ENCODE measurements at regions not wholly inside any gene's neighbourhood (a gene's known extent, or its start where the extent isn't known, plus 50 kb on each side); places are given as distances from the start of the nearest gene placed in this dataset.

DNA sequence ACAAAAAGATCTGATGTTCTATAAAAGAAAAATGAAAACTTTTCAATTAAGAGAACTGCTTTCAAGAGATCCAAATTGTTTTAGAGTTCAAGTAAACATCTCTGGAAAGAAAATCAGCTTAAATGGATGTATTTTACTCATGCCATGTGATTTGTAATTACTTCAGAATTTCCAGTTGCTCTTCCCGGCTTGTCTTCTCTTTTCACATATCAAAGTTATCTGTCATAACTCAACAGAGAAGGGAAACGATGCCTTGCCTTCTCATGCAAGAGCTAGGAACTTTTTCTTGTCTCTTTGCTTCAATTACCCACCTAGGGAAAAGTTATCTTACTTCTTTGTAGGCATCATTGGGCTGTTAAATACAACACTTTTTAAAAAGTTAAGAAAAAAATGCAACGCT is 255.2 kb upstream of the POU2AF2 start:
- H3K36me3 Mint-ChIP-seq (ENCODE audit: unreplicated experiment): no peaks in the 10 kb centered on the region
- TF ChIP-seq, protein P1, sequence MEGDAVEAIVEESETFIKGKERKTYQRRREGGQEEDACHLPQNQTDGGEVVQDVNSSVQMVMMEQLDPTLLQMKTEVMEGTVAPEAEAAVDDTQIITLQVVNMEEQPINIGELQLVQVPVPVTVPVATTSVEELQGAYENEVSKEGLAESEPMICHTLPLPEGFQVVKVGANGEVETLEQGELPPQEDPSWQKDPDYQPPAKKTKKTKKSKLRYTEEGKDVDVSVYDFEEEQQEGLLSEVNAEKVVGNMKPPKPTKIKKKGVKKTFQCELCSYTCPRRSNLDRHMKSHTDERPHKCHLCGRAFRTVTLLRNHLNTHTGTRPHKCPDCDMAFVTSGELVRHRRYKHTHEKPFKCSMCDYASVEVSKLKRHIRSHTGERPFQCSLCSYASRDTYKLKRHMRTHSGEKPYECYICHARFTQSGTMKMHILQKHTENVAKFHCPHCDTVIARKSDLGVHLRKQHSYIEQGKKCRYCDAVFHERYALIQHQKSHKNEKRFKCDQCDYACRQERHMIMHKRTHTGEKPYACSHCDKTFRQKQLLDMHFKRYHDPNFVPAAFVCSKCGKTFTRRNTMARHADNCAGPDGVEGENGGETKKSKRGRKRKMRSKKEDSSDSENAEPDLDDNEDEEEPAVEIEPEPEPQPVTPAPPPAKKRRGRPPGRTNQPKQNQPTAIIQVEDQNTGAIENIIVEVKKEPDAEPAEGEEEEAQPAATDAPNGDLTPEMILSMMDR (IDR thresholded peaks at IDR 0.05): no peak
- no peak for DNase-seq (ENCODE audit: extremely low spot score, unreplicated experiment)
- H3K27me3 Mint-ChIP-seq (ENCODE audit: unreplicated experiment): peaks cover 16% of the 10 kb centered on the region
- H3K27ac Mint-ChIP-seq (ENCODE audit: unreplicated experiment): no peak overlapping the region
- no peaks in the 10 kb centered on the region for H3K4me1 Mint-ChIP-seq (ENCODE audit: unreplicated experiment)
- H3K4me3 Mint-ChIP-seq (ENCODE audit: unreplicated experiment): no peak overlapping the region
- H3K9me3 Mint-ChIP-seq (ENCODE audit: unreplicated experiment): no peaks in the 10 kb centered on the region

DNA sequence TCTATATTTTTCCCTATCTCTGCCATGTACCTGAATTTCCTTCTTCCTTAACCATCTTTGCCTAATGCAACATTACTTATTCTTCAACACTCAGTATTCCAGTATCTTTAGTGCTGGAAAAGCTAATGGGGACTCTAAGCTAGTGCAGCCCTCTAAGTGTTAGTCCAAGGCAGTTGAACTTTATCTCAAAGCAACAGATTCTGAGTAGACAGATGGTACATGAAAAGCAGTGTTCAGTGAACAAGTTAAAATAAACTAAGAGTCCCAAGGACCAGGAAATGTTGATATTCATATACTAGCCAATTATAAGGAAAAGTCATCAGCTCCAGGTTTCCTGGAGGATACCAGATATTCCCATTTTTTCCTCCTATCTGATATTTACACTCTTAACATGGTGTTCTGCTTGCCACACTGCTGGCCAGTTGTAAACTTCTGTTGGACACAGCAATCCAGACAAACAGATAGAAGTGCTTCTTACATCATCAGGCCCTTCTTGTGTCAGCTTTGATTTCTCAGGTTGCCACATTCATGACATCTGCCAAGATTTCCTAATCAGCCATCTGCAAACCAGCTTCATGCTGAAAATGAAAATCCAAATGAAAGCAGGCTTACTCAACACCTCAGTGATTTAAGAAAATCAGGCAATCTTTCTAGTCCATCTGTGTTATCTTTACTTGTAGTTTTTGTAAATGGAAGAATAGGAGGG is 255.9 kb upstream of the POU2AF2 start:
- no peak overlapping the region for H3K27ac Mint-ChIP-seq (ENCODE audit: unreplicated experiment)
- no peak for DNase-seq (ENCODE audit: extremely low spot score, unreplicated experiment)

DNA sequence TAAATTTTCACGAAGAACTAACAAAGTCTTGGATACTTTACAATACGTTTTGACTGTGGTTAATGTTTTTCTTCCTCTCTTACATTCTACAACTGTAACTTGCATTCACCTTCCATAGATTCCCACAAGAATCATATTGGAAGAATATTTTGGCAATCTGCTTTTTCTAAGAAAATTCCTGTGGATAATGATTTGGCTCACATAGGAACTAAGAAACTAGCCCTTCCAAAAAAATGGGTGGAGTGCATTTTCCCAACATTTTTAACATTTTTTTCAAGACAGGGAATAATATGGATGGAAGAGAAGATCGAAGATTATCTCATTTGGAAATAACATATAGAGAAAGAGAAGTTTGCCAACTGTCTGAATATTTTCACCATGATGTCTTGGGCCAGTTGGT is 256.9 kb upstream of the POU2AF2 start:
- H3K4me3 Mint-ChIP-seq (ENCODE audit: unreplicated experiment): no peak overlapping the region
- no peaks in the 10 kb centered on the region for H3K36me3 Mint-ChIP-seq (ENCODE audit: unreplicated experiment)
- TF ChIP-seq, protein P1 (IDR thresholded peaks at IDR 0.05): no peak
- H3K27me3 Mint-ChIP-seq (ENCODE audit: unreplicated experiment): peaks cover 13% of the 10 kb centered on the region
- DNase-seq (ENCODE audit: extremely low spot score, unreplicated experiment): no peak
- no peaks in the 10 kb centered on the region for H3K4me1 Mint-ChIP-seq (ENCODE audit: unreplicated experiment)
- H3K27ac Mint-ChIP-seq (ENCODE audit: unreplicated experiment): no peak overlapping the region
- no peaks in the 10 kb centered on the region for H3K9me3 Mint-ChIP-seq (ENCODE audit: unreplicated experiment)

More for the DNA sequence above, 255.9 kb upstream of the POU2AF2 start:
- Mint-ChIP-seq H3K4me1 (ENCODE audit: unreplicated experiment) (no peaks in the 10 kb centered on the region), H3K9me3 (ENCODE audit: unreplicated experiment) (no peaks in the 10 kb centered on the region), H3K36me3 (ENCODE audit: unreplicated experiment) (no peaks in the 10 kb centered on the region), H3K4me3 (ENCODE audit: unreplicated experiment) (no peak overlapping the region), H3K27me3 (ENCODE audit: unreplicated experiment) (peaks cover 15% of the 10 kb centered on the region)
- TF ChIP-seq, protein P1 (IDR thresholded peaks at IDR 0.05): no peak

DNA sequence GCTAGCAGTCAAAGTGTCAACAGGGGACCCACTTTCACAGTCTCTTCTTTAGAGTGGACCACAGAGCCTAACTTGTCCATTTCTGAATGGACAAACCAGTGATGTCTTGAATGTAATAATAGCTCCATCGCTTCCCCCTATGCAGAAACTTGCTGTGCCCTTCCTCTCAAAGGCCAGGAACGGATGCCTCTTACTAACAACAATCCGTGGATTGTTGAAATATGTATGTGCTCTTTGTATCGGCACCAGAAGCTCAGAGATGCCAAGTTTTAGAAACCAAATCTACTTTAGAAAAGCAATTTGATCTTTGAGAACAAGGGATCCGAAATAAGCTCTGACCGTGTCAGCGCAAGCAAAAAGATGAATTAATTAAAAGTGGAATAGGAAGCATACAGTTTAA is 259.5 kb upstream of the POU2AF2 start:
- H3K27ac Mint-ChIP-seq (ENCODE audit: unreplicated experiment): no peak overlapping the region
- no peak for DNase-seq (ENCODE audit: extremely low spot score, unreplicated experiment)
- no peaks in the 10 kb centered on the region for H3K36me3 Mint-ChIP-seq (ENCODE audit: unreplicated experiment)
- no peaks in the 10 kb centered on the region for H3K9me3 Mint-ChIP-seq (ENCODE audit: unreplicated experiment)
- H3K4me1 Mint-ChIP-seq (ENCODE audit: unreplicated experiment): no peaks in the 10 kb centered on the region
- peaks cover 7% of the 10 kb centered on the region for H3K27me3 Mint-ChIP-seq (ENCODE audit: unreplicated experiment)
- H3K4me3 Mint-ChIP-seq (ENCODE audit: unreplicated experiment): no peak overlapping the region
- TF ChIP-seq, protein P1 (IDR thresholded peaks at IDR 0.05): no peak

DNA sequence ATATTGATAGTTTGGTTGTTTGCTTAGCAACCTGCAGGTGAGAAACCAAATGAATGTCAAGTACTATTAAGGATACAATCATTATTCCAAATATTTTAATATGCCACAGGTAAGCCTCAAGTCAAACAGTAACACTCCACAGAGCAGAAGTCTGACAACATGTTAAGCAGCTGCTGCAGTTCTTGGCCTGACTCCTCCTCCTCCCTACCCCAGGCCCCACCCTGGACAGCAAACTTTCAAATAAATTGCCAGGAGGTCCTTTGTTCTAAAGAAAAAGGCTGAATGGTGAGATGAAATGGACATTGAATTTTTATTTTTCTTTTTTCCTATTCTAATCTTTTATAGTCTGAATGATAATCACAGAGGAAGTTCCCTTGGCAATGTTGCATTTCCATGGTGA is 260.0 kb upstream of the POU2AF2 start:
- Mint-ChIP-seq H3K9me3 (ENCODE audit: unreplicated experiment) (no peaks in the 10 kb centered on the region), H3K4me1 (ENCODE audit: unreplicated experiment) (no peaks in the 10 kb centered on the region), H3K4me3 (ENCODE audit: unreplicated experiment) (no peak overlapping the region), H3K27ac (ENCODE audit: unreplicated experiment) (no peak overlapping the region), H3K27me3 (ENCODE audit: unreplicated experiment) (peaks cover 7% of the 10 kb centered on the region), H3K36me3 (ENCODE audit: unreplicated experiment) (no peaks in the 10 kb centered on the region)
- DNase-seq (ENCODE audit: extremely low spot score, unreplicated experiment): no peak
- TF ChIP-seq, protein P1 (IDR thresholded peaks at IDR 0.05): no peak
